PC-9 (cell line): ENCODE measurements at regions not wholly inside any gene's neighbourhood (a gene's known extent, or its start where the extent isn't known, plus 50 kb on each side); places are given as distances from the start of the nearest gene placed in this dataset.
"Not testable (repeated sequence)": the region's sequence is repeated elsewhere in the genome, so short reads cannot be mapped to it uniquely, and the experiment has no call there.

Experiments used
- CTCF ChIP-seq: fragments of 200-600 bp; sonication (generic); conservative IDR thresholded peaks from 2 replicates; pipeline ENCODE4 v1.6.1; 2017; ENCODE audit warnings: mixed run types, antibody characterized with exemption, mild to moderate bottlenecking, moderate library complexity
- EZH2 ChIP-seq: fragments of 200-600 bp; sonication (generic); IDR thresholded peaks from 2 replicates; pipeline ENCODE4 v1.8.0; 2017; ENCODE audit warnings: antibody characterized with exemption, low read depth

GRCh38 chr2:111625157-111625537 is 258.8 kb downstream of the ANAPC1 start:
- TF ChIP-seq CTCF, EZH2: not testable (repeated sequence)
